ENCODE measurements at regions not wholly inside any gene's neighbourhood (a gene's known extent, or its start where the extent isn't known, plus 50 kb on each side); places are given as distances from the start of the nearest gene placed in this dataset.

- Histone ChIP-seq H3K9me3 (no peaks in the 10 kb centered on the region), H3K4me1 (no peaks in the 10 kb centered on the region), H3K27me3 (no peaks in the 10 kb centered on the region), H3K27ac (no peak overlapping the region), H3K36me3 (no peaks in the 10 kb centered on the region), H3K4me3 (no peak overlapping the region)
- intact Hi-C loops (cut with DNase I; ENCODE audit: low total_unique reads) = no loop called here
- TF ChIP-seq POLR2A (IDR thresholded peaks at IDR 0.05) = no peak
- TF ChIP-seq, protein P1, sequence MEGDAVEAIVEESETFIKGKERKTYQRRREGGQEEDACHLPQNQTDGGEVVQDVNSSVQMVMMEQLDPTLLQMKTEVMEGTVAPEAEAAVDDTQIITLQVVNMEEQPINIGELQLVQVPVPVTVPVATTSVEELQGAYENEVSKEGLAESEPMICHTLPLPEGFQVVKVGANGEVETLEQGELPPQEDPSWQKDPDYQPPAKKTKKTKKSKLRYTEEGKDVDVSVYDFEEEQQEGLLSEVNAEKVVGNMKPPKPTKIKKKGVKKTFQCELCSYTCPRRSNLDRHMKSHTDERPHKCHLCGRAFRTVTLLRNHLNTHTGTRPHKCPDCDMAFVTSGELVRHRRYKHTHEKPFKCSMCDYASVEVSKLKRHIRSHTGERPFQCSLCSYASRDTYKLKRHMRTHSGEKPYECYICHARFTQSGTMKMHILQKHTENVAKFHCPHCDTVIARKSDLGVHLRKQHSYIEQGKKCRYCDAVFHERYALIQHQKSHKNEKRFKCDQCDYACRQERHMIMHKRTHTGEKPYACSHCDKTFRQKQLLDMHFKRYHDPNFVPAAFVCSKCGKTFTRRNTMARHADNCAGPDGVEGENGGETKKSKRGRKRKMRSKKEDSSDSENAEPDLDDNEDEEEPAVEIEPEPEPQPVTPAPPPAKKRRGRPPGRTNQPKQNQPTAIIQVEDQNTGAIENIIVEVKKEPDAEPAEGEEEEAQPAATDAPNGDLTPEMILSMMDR (IDR thresholded peaks at IDR 0.05 in 4 of 5, conservative IDR thresholded peaks at IDR 0.05 in 1 of 5) = no peak
- no peak for DNase-seq
- in situ Hi-C loops (cut with MboI; ENCODE audit: low sequenced_read_pairs in 4 of 4) = no loop called here
- ATAC-seq = no peak
Observed at GRCh38 chr6:166742981-166743380, 115.9 kb upstream of the RPS6KA2 start.

DNA sequence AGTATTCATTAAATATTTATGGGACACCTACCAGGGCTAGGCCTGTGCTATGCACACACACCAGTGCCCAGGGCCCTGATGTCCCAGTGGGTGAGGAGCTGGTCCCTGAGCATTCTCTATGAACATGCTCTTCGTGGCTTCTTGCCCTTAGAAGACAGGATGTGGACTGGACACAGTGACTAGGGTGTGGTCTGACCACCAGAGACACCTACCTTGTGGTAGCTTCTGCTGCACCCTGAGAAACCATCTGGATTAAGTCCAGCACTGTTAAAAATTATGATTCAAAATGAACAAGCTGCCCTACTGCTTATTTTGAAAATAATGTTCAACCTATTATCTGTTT is 112.9 kb upstream of the RPS6KA2 start:
- no peak for DNase-seq
- H3K27ac ChIP-seq = no peak overlapping the region
- no peaks in the 10 kb centered on the region for H3K4me1 ChIP-seq
- H3K27me3 ChIP-seq = no peaks in the 10 kb centered on the region
- in situ Hi-C loops (cut with MboI; ENCODE audit: low sequenced_read_pairs in 4 of 4) = no loop called here
- intact Hi-C loops (cut with DNase I; ENCODE audit: low total_unique reads) = no loop called here
- TF ChIP-seq, protein P1 (IDR thresholded peaks at IDR 0.05 in 4 of 5, conservative IDR thresholded peaks at IDR 0.05 in 1 of 5) = no peak
- no peak for TF ChIP-seq POLR2A (IDR thresholded peaks at IDR 0.05)
- H3K9me3 ChIP-seq = no peaks in the 10 kb centered on the region
- no peaks in the 10 kb centered on the region for H3K36me3 ChIP-seq
- H3K4me3 ChIP-seq = no peak overlapping the region
- no peak for ATAC-seq

- ATAC-seq = no peak
- no peaks in the 10 kb centered on the region for H3K36me3 ChIP-seq
- H3K27ac ChIP-seq = no peak overlapping the region
- TF ChIP-seq, protein P1 (IDR thresholded peaks at IDR 0.05 in 4 of 5, conservative IDR thresholded peaks at IDR 0.05 in 1 of 5) = no peak
- no peak for TF ChIP-seq POLR2A (IDR thresholded peaks at IDR 0.05)
- H3K27me3 ChIP-seq = no peaks in the 10 kb centered on the region
- no peak for DNase-seq
- H3K4me1 ChIP-seq = no peaks in the 10 kb centered on the region
- no peak overlapping the region for H3K4me3 ChIP-seq
- no peaks in the 10 kb centered on the region for H3K9me3 ChIP-seq
- in situ Hi-C loops (cut with MboI; ENCODE audit: low sequenced_read_pairs in 4 of 4) = no loop called here
- intact Hi-C loops (cut with DNase I; ENCODE audit: low total_unique reads) = no loop called here
Observed at GRCh38 chr6:166739117-166739975, 112.3 kb upstream of the RPS6KA2 start.

DNA sequence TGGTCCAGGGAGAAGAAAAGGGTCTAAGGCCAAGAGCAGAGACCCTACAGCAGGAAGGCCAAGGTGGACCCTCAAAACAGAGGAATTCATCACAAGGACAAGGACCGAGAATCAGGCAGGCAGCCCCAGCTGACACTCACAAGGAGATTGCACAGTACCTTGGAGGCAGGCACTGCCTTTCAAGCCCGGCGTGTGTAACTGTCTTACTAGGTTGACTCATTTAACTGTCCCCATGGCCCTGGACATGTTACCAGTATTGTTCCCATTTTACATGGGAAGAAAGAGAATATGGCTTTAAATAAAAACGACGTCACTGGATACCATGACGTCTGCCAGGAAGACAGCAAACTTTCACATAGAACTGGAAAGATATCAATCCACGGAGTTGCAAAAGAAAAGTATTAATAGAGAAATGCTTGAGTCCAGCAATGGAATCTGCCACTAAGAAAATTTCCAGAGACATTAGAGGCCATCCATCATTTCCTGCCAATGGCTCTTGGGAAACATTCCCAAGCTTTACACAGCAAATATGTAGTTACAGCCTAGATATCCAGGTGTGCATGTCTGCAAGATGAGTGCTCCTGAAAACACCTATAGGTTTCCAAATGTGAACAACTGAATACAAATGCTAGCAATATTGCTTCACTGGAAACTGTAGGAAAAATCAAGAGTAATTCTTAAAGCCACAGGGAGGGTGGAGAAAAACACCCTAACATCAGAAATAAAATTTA is 111.5 kb upstream of the RPS6KA2 start:
- Histone ChIP-seq H3K4me1 (no peaks in the 10 kb centered on the region), H3K4me3 (no peak overlapping the region), H3K36me3 (no peaks in the 10 kb centered on the region), H3K9me3 (no peaks in the 10 kb centered on the region), H3K27me3 (no peaks in the 10 kb centered on the region), H3K27ac (no peak overlapping the region)
- DNase-seq (no peak), ATAC-seq (no peak)
- TF ChIP-seq, protein P1 (IDR thresholded peaks at IDR 0.05 in 4 of 5, conservative IDR thresholded peaks at IDR 0.05 in 1 of 5) = no peak
- in situ Hi-C loops (cut with MboI; ENCODE audit: low sequenced_read_pairs in 4 of 4) (no loop called here), intact Hi-C loops (cut with DNase I; ENCODE audit: low total_unique reads) (no loop called here)
